NB4 (cell line): ENCODE measurements at regions not wholly inside any gene's neighbourhood (a gene's known extent, or its start where the extent isn't known, plus 50 kb on each side); places are given as distances from the start of the nearest gene placed in this dataset.

Experiments used
- POLR2A ChIP-seq: IDR thresholded peaks from 2 replicates; pipeline ENCODE4 v1.6.1; 2011; ENCODE audit warnings: mild to moderate bottlenecking; ENCODE audit not compliant: insufficient read length; ENCODE audit errors: extremely low read depth
- TF ChIP-seq, protein P1 (sequence below): IDR thresholded peaks from one replicate; pipeline ENCODE4 v1.5.1; 2012; ENCODE audit warnings: low read depth, low read length
- TF ChIP-seq, protein P2 (sequence below): IDR thresholded peaks from 2 replicates; pipeline ENCODE4 v1.6.1; 2011; ENCODE audit warnings: low read depth, low read length

DNA sequence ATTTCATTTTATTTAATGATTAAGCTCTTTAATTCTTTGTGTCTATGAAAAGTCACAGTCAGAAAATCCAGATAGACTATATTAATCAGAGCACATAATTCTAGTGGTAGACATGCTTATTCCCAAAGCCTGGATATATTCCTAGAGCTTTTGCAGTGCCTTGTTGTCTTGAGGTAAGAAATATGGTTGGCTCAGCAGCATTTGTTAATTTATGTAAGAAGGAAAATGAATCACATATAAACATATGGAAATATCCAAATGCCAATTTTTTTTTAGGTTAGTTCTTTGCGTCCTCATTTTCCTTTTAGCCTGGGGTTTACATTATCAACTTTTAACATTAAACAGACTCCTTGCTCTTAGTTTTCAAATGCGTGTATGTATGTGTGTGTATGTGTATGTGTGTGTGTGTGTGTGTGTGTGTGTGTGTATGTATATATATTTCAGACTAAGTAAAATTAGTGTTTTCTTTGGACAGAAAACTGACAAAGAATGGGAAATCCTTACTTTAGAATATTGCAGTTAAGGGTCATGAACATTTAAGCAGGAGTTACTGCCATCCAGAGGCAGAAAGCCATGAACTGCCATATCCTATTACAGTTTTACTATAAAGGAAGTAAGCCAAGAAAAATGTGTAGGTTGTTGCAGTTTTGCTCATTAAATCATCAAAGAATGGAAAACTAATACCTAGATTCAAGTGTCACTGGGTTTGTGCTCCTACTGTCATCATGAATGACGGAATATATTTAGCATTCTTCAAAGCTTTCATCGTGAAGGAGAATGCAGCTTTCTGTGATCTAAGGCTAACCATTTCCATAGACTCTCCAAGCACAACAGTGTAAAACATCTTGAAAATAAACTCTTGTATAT lies 477.1 kb upstream of the NR5A2 start:
- TF ChIP-seq, protein P1, sequence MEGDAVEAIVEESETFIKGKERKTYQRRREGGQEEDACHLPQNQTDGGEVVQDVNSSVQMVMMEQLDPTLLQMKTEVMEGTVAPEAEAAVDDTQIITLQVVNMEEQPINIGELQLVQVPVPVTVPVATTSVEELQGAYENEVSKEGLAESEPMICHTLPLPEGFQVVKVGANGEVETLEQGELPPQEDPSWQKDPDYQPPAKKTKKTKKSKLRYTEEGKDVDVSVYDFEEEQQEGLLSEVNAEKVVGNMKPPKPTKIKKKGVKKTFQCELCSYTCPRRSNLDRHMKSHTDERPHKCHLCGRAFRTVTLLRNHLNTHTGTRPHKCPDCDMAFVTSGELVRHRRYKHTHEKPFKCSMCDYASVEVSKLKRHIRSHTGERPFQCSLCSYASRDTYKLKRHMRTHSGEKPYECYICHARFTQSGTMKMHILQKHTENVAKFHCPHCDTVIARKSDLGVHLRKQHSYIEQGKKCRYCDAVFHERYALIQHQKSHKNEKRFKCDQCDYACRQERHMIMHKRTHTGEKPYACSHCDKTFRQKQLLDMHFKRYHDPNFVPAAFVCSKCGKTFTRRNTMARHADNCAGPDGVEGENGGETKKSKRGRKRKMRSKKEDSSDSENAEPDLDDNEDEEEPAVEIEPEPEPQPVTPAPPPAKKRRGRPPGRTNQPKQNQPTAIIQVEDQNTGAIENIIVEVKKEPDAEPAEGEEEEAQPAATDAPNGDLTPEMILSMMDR: peak; percentile 4
- no peak for TF ChIP-seq POLR2A
- TF ChIP-seq, protein P2, sequence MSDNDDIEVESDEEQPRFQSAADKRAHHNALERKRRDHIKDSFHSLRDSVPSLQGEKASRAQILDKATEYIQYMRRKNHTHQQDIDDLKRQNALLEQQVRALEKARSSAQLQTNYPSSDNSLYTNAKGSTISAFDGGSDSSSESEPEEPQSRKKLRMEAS: no peak
